ENCODE measurements at regions not wholly inside any gene's neighbourhood (a gene's known extent, or its start where the extent isn't known, plus 50 kb on each side); places are given as distances from the start of the nearest gene placed in this dataset.

GRCh38 chr4:141457653-141458052, 178.7 kb upstream of the IL15 start:
- TF ChIP-seq, protein P1, sequence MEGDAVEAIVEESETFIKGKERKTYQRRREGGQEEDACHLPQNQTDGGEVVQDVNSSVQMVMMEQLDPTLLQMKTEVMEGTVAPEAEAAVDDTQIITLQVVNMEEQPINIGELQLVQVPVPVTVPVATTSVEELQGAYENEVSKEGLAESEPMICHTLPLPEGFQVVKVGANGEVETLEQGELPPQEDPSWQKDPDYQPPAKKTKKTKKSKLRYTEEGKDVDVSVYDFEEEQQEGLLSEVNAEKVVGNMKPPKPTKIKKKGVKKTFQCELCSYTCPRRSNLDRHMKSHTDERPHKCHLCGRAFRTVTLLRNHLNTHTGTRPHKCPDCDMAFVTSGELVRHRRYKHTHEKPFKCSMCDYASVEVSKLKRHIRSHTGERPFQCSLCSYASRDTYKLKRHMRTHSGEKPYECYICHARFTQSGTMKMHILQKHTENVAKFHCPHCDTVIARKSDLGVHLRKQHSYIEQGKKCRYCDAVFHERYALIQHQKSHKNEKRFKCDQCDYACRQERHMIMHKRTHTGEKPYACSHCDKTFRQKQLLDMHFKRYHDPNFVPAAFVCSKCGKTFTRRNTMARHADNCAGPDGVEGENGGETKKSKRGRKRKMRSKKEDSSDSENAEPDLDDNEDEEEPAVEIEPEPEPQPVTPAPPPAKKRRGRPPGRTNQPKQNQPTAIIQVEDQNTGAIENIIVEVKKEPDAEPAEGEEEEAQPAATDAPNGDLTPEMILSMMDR (IDR thresholded peaks at IDR 0.05) = no peak
- no peak for TF ChIP-seq ZFX (IDR thresholded peaks at IDR 0.05; ENCODE audit: borderline replicate concordance)
